Small intestine (tissue), 7 donors: ENCODE measurements at regions not wholly inside any gene's neighbourhood (a gene's known extent, or its start where the extent isn't known, plus 50 kb on each side); places are given as distances from the start of the nearest gene placed in this dataset.
A peak's percentile ranks its signal among the peaks of the same experiment; 100 is the strongest.
"Not testable (repeated sequence)": the region's sequence is repeated elsewhere in the genome, so short reads cannot be mapped to it uniquely, and the experiment has no call there.

Experiments
- DNase-seq, 2 donors: peaks; one replicate each; pipeline versions ENCODE4 v3.0.0 to v3.0.0-alpha.2; 2013
- FAIRE-seq: peaks from 2 replicates; lab custom pipeline; 2012; peaks lifted over from hg19 to GRCh38; lab: Jason Lieb, UNC
- H3K27ac ChIP-seq, 3 donors: one replicate each; pipeline ENCODE4 v1.5.1; 2013; ENCODE audit warnings: low read length in 2 of 3, mild to moderate bottlenecking in 2 of 3, control low read depth in 1 of 3, inconsistent platforms in 1 of 3, low read depth in 1 of 3, moderate library complexity in 1 of 3
- H3K27me3 ChIP-seq, 3 donors: one replicate each; pipeline ENCODE4 v1.6.1; 2013; ENCODE audit warnings: low read length in 3 of 3, inconsistent platforms in 1 of 3; ENCODE audit not compliant: control insufficient read depth in 3 of 3, insufficient read depth in 3 of 3
- H3K36me3 ChIP-seq, 3 donors: one replicate each; pipeline ENCODE4 v1.6.1; 2013; ENCODE audit warnings: low read length in 3 of 3, inconsistent platforms in 1 of 3, low read depth in 1 of 3, mild to moderate bottlenecking in 1 of 3, moderate library complexity in 1 of 3; ENCODE audit not compliant: control insufficient read depth in 3 of 3, insufficient read depth in 2 of 3
- H3K4me1 ChIP-seq, 3 donors: one replicate each; pipeline ENCODE4 v1.6.1; 2013; ENCODE audit warnings: low read length in 2 of 3, inconsistent platforms in 1 of 3, low read depth in 1 of 3, mild to moderate bottlenecking in 1 of 3, moderate library complexity in 1 of 3; ENCODE audit not compliant: control insufficient read depth in 3 of 3, insufficient read depth in 2 of 3
- H3K4me3 ChIP-seq, 3 donors: one replicate each; pipeline ENCODE4 v1.5.1; 2013; ENCODE audit warnings: low read length in 3 of 3, control low read depth in 1 of 3, inconsistent platforms in 1 of 3, low read depth in 1 of 3, mild to moderate bottlenecking in 1 of 3, moderate library complexity in 1 of 3
- H3K9me3 ChIP-seq, 2 donors: one replicate each; pipeline ENCODE4 v1.6.1; 2013; ENCODE audit warnings: low read depth in 1 of 2, low read length in 1 of 2; ENCODE audit not compliant: control insufficient read depth in 2 of 2, insufficient read depth in 1 of 2
- WGBS, 3 donors: extraction: QIAGEN DNeasy Blood & Tissue Kit; methylation state at CpG; one replicate each; pipeline ENCODE4 v1.1.7; 2013; 5-methylcytosine and 5-hydroxymethylcytosine counted together
- donor health status: healthy with polysubstance abuse.
- donor health status: control.
- donor health status: control.
- donor health status: Bipolar disorder and iron deficiency.
- donor health status: healthy.

GRCh38 chr2:185279999-185280398 is 458.6 kb upstream of the FSIP2 start:
- DNase-seq (peak; percentile 16), FAIRE-seq (no peak)
- Histone ChIP-seq H3K4me3 (no peak overlapping the region), H3K27me3 (no peaks in the 10 kb centered on the region), H3K4me1 (no peaks in the 10 kb centered on the region), H3K27ac (no peak overlapping the region), H3K36me3 (no peaks in the 10 kb centered on the region), H3K9me3 (no peaks in the 10 kb centered on the region)

GRCh38 chr2:185284696-185285095 is 453.9 kb upstream of the FSIP2 start:
- Histone ChIP-seq H3K36me3 (no peaks in the 10 kb centered on the region), H3K4me3 (no peak overlapping the region), H3K9me3 (no peaks in the 10 kb centered on the region), H3K27ac (no peak overlapping the region), H3K27me3 (no peaks in the 10 kb centered on the region), H3K4me1 (no peaks in the 10 kb centered on the region)
- DNase-seq (no peak), FAIRE-seq (no peak)

GRCh38 chr2:185290012-185290411 is 448.6 kb upstream of the FSIP2 start:
- H3K4me3 ChIP-seq, H3K4me1 ChIP-seq, H3K27ac ChIP-seq, H3K27me3 ChIP-seq, H3K9me3 ChIP-seq, H3K36me3 ChIP-seq, FAIRE-seq: not testable (repeated sequence)
- peak in 1 of 2 donors; percentile 5 for DNase-seq
- WGBS, 3 donors = 39 to 72% (median 53%) methylated on average over 6 of the region's 6 CpGs

GRCh38 chr2:185291035-185291647 is 447.5 kb upstream of the FSIP2 start:
- Histone ChIP-seq H3K27me3 (no peaks in the 10 kb centered on the region), H3K27ac (no peak overlapping the region), H3K9me3 (no peaks in the 10 kb centered on the region), H3K4me3 (no peak overlapping the region), H3K36me3 (no peaks in the 10 kb centered on the region), H3K4me1 (no peaks in the 10 kb centered on the region)
- FAIRE-seq (no peak), DNase-seq (peak; percentile 42 to 55)
- WGBS, 3 donors = 45 to 57% (median 46%) methylated on average over 7 of the region's 7 CpGs

GRCh38 chr2:185299867-185300266 is 438.7 kb upstream of the FSIP2 start:
- H3K27ac ChIP-seq = no peak overlapping the region
- no peaks in the 10 kb centered on the region for H3K4me1 ChIP-seq
- H3K4me3 ChIP-seq = no peak overlapping the region
- no peaks in the 10 kb centered on the region for H3K36me3 ChIP-seq
- DNase-seq = no peak
- no peak for FAIRE-seq
- 70 to 86% (median 82%) methylated on average over 5 of the region's 5 CpGs for WGBS, 3 donors
- H3K9me3 ChIP-seq = no peaks in the 10 kb centered on the region
- no peaks in the 10 kb centered on the region for H3K27me3 ChIP-seq

- H3K4me1 ChIP-seq = no peaks in the 10 kb centered on the region
- no peak overlapping the region for H3K27ac ChIP-seq
- DNase-seq (no peak), FAIRE-seq (no peak)
- no peaks in the 10 kb centered on the region for H3K9me3 ChIP-seq
- H3K27me3 ChIP-seq = no peaks in the 10 kb centered on the region
- H3K4me3 ChIP-seq = no peak overlapping the region
- H3K36me3 ChIP-seq = no peaks in the 10 kb centered on the region
- 82 to 100% (median 91%) methylated on average over 1 of the region's 1 CpG for WGBS, 3 donors
Measured at GRCh38 chr2:185306119-185306518, 432.5 kb upstream of the FSIP2 start.

GRCh38 chr2:185316383-185316782 is 422.2 kb upstream of the FSIP2 start:
- WGBS, 3 donors = 14 to 40% (median 25%) methylated on average over 2 of the region's 2 CpGs
- DNase-seq (no peak), FAIRE-seq (no peak)
- Histone ChIP-seq H3K36me3 (no peaks in the 10 kb centered on the region), H3K4me1 (no peaks in the 10 kb centered on the region), H3K9me3 (no peaks in the 10 kb centered on the region), H3K27ac (no peak overlapping the region), H3K27me3 (no peaks in the 10 kb centered on the region), H3K4me3 (no peak overlapping the region)

GRCh38 chr2:185318271-185318724 is 420.3 kb upstream of the FSIP2 start:
- DNase-seq (peak in 1 of 2 donors; percentile 14), FAIRE-seq (no peak)
- H3K4me1 ChIP-seq = no peaks in the 10 kb centered on the region
- WGBS, 3 donors = 21 to 48% (median 26%) methylated on average over 2 of the region's 2 CpGs
- no peak overlapping the region for H3K4me3 ChIP-seq
- H3K36me3 ChIP-seq = no peaks in the 10 kb centered on the region
- H3K27ac ChIP-seq = no peak overlapping the region
- no peaks in the 10 kb centered on the region for H3K9me3 ChIP-seq
- no peaks in the 10 kb centered on the region for H3K27me3 ChIP-seq

GRCh38 chr2:185335879-185336278 is 402.7 kb upstream of the FSIP2 start:
- Histone ChIP-seq H3K4me1 (no peaks in the 10 kb centered on the region), H3K27ac (no peak overlapping the region), H3K27me3 (no peaks in the 10 kb centered on the region), H3K9me3 (no peaks in the 10 kb centered on the region), H3K4me3 (no peak overlapping the region), H3K36me3 (no peaks in the 10 kb centered on the region)
- DNase-seq (no peak), FAIRE-seq (no peak)
- WGBS, 3 donors = 27 to 63% (median 30%) methylated on average over 3 of the region's 3 CpGs
